ENCODE measurements at regions not wholly inside any gene's neighbourhood (a gene's known extent, or its start where the extent isn't known, plus 50 kb on each side); places are given as distances from the start of the nearest gene placed in this dataset.

GRCh38 chr9:28407351-28407750 lies 834.1 kb upstream of the C9orf72 start:
- TF ChIP-seq, protein P1, sequence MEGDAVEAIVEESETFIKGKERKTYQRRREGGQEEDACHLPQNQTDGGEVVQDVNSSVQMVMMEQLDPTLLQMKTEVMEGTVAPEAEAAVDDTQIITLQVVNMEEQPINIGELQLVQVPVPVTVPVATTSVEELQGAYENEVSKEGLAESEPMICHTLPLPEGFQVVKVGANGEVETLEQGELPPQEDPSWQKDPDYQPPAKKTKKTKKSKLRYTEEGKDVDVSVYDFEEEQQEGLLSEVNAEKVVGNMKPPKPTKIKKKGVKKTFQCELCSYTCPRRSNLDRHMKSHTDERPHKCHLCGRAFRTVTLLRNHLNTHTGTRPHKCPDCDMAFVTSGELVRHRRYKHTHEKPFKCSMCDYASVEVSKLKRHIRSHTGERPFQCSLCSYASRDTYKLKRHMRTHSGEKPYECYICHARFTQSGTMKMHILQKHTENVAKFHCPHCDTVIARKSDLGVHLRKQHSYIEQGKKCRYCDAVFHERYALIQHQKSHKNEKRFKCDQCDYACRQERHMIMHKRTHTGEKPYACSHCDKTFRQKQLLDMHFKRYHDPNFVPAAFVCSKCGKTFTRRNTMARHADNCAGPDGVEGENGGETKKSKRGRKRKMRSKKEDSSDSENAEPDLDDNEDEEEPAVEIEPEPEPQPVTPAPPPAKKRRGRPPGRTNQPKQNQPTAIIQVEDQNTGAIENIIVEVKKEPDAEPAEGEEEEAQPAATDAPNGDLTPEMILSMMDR (IDR thresholded peaks at IDR 0.05): no peak
- TF ChIP-seq POLR2A (IDR thresholded peaks at IDR 0.05): no peak

Measured in lower leg skin (tissue), 3 donors.